Stimulated activated CD4-positive, alpha-beta T cell treated with anti-CD3 and anti-CD28 coated beads, Interleukin-1b, Interleukin-23, amount 100 ng/mL, for 1 hour (primary cell): ENCODE measurements at regions not wholly inside any gene's neighbourhood (a gene's known extent, or its start where the extent isn't known, plus 50 kb on each side); places are given as distances from the start of the nearest gene placed in this dataset.

ENCODE experiments used
- DNase-seq, 2 donors: peaks; one replicate each; pipeline ENCODE4 v3.0.0-alpha.2; 2020; ENCODE audit warnings: low read depth in 2 of 2

DNA sequence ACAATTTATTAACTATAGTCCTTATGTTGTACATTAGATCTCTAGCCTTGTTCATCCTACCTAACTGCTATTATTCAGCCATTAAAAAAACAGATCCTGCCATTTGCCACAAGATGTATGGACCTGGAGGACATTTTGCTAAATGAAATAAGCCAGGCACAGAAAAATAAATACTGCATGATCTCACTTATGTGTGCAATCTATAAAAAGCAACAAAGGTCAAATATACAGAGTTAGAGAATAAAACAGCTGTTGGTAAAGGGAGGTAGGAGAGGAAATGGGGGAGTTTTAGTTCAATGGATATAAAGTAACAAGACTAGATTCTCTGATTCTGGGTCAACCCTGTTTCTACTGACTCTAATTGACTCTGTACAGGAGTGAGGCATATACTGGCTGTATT is 103.3 kb upstream of the FAM9C start:
- no peak for DNase-seq

DNA sequence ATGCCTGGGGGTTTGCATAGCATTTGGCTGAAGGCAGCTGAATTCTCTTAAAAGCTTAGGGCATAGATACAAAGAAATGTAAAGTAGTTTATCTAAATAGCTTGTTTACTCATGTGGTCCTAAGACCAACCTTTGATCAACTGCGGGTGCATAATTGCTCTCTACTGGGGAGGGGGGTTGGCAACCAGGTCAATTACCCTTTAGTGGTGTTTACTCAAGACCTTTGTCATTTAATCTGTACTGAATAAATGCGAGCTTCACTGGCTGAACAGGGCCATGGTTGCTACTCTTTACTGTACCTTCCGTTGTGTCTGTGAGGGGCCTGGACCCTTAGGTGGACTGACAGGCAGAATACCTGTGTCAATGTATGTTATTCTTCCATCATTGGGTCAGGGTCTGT is 102.7 kb upstream of the FAM9C start:
- no peak for DNase-seq

GRCh38 chrX:13144927-13145655 is 100.7 kb upstream of the FAM9C start:
- no peak for DNase-seq

DNA sequence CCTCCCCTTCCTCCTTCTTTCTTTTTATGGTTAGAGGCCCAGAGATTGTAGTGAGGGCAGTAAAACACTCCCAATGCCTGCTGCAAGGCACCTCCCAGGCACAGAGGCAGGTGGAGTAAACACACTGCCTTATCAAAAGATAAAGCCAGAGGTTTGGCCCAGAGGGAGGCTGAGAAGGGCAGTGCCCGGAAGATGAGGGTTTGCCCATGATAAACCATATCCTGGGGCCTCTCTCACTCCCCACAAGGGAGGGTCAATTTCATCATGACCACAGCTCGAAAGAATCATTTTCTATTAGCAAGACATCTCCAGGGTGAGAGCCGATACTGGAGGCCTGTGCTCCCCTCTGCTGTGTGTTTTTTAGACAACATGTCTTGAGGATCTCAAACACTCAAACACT is 98.5 kb upstream of the FAM9C start:
- DNase-seq = no peak

DNA sequence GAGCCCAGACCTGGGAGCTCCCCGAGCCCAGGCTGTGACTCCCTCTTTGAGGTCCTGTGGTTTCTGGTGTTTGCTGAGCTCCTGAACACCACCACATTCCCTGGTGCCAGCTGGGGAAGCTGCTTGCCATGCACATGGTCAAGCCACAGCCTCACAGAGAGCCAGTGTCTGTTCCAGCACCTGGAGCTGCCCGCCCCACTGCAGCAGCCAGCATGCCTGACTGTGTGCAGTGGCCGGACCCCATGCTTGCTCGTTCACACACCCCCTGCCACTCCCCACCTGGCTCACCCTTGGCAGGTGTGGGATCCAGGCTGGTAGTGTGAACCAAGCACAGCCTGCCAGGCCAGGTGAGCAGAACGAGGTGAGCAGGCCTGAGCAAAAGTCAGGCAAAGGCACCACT is 95.6 kb upstream of the FAM9C start:
- DNase-seq = no peak

GRCh38 chrX:13131396-13132137 is 87.1 kb upstream of the FAM9C start:
- no peak for DNase-seq

DNA sequence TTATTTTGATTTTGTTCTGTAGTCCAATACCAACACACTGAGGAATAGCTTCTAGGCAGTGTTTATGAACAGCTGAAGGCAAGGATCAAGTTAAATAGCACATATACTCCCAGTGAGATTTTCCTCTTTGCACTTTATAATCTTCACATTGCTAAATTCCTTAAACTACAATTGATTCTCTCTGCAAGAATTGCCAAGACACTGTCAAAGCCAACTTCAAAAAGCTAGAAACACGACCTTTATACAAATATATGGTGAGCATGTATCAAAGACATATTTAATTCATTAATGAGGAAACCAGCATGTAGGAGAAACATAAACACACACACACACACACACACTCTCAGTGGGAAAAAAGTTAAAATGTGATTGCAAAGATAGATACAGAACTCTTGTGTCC is 86.4 kb upstream of the FAM9C start:
- no peak for DNase-seq

- DNase-seq = no peak
These were observed 83.7 kb upstream of the FAM9C start for GRCh38 chrX:13128104-13128503.

- DNase-seq = no peak
These were observed 82.4 kb upstream of the FAM9C start for GRCh38 chrX:13126775-13127174.

DNA sequence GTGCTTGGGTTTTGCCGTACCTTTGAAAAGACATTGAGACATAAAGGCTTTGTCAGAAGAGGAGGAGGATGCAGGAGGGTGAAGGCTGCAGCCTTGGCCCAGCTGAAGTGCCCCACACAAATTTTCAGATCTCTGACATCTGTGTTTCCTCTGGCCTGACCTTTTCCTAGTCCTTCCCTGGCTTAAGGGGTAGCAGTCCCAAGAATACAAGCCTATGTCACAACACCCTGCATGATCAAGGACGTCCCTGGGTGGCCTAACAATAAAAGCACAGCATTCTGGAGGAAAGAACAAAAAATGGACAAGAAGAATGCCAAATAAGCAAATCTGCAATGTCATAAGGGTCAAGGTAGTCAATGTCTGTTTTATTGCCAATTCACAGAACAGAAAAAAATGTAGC is 80.8 kb upstream of the FAM9C start:
- DNase-seq = no peak

GRCh38 chrX:13123857-13124345 is 79.5 kb upstream of the FAM9C start:
- DNase-seq = no peak

DNA sequence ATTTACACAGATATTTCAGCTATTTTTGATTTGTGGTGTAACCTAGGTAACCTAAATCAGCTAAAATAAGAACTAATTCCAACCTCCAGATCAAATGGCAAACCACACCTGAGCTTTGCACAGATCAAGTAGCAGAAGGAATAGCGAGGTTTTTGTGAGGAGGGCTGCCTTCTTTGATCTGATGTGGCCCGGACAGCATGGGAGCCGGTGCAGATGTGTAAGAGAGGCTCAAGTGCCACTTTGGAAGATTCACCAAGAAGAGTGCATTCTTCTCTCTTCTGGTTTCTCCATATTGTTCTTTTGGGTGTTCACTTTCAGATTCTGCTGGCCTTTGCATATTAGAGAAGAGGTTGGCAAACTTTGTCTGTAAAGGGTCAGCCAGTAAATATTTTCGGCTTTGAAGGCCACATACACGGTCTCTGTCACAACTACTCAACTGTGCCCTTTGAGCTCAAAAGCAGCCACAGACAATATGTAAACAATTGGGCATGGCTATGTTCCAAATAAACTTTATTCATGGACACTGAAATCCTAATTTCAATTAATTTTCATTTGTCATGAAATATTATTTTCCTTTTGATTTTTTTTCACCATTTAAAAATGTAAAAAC is 78.9 kb upstream of the FAM9C start:
- DNase-seq = no peak

GRCh38 chrX:13121020-13121555 is 76.7 kb upstream of the FAM9C start:
- DNase-seq = no peak

- DNase-seq = no peak
These were observed 75.6 kb upstream of the FAM9C start for GRCh38 chrX:13120017-13120416.

DNA sequence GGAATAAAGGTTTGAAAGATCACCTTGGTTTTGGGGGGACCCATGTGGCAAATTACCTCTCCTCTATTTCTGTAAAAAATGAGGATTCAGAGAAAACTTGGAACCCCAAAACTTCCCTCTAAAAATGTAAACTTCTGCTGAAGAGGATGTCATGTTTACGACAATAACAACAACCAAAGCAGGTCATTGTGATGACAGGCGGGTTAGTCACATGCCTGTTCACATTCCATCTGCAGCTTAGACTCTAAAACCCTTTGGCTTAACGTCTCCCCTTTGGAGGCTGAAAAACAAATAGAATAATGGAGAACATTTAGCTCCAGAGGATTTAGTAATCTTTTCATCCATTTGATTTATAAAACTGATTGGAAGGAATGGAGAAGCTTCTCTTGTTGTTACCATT is 75.0 kb upstream of the FAM9C start:
- no peak for DNase-seq

GRCh38 chrX:13115146-13115855 is 70.9 kb upstream of the FAM9C start:
- DNase-seq = no peak

DNA sequence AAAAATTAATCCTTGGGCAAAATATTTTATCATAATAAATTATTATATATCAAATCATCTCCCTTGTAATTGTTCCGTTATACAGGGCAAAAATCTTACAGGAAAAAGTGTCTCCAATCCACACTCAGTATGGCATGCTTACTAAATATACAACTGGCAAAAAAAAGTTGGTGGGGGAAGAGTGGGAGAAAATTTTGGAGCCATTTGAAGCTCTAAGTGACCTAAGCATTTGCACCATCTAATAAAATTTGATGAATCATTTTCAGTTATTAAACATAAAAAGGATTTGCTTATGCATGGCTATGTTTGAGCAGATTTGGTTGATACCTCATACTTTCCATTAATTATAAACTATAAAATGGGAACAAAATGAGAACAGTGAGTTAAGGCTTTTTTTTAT is 68.1 kb upstream of the FAM9C start:
- no peak for DNase-seq

GRCh38 chrX:13110433-13111324 is 66.3 kb upstream of the FAM9C start:
- no peak for DNase-seq

DNA sequence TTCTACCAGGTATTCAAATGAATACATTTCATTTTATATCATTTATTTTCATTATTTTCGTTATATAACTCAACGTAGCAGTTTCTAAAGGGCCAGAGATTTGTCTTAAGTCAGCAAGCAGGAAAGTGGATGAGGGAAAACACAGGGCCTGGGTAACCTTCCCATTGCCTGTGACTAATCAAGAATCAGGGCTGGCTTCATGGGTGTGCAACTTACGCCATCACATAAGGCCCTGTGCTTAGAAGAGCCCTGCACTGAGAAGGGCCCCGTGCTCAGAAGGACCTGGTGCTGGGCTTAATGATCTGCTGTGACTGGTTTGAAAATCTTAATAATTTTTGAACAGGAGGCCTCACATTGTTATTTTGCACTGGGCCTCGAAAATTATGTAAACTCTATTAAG is 65.4 kb upstream of the FAM9C start:
- no peak for DNase-seq

- no peak for DNase-seq
These were observed 59.5 kb upstream of the FAM9C start for GRCh38 chrX:13103914-13104274.
